GDM1 (cell line): ENCODE measurements at regions not wholly inside any gene's neighbourhood (a gene's known extent, or its start where the extent isn't known, plus 50 kb on each side); places are given as distances from the start of the nearest gene placed in this dataset.
"Not testable (repeated sequence)": the region's sequence is repeated elsewhere in the genome, so short reads cannot be mapped to it uniquely, and the experiment has no call there.

Experiments used
- DNase-seq: peaks from one replicate; lab custom pipeline; 2025; lab: John Stamatoyannopoulos, UW

GRCh38 chr3:10706156-10706739 is 109.8 kb upstream of the SLC6A11 start:
- no peak for DNase-seq

- no peak for DNase-seq
Measured at GRCh38 chr3:10706740-10707399, 109.2 kb upstream of the SLC6A11 start.

GRCh38 chr3:10707400-10708215 is 108.4 kb upstream of the SLC6A11 start:
- no peak for DNase-seq

- no peak for DNase-seq
Measured at GRCh38 chr3:10708216-10708893, 107.7 kb upstream of the SLC6A11 start.

GRCh38 chr3:10709110-10709781 is 106.8 kb upstream of the SLC6A11 start:
- no peak for DNase-seq

- no peak for DNase-seq
Measured at GRCh38 chr3:10712121-10712520, 103.9 kb upstream of the SLC6A11 start.

GRCh38 chr3:10713656-10714055 is 102.4 kb upstream of the SLC6A11 start:
- no peak for DNase-seq

- no peak for DNase-seq
Measured at GRCh38 chr3:10715886-10716285, 100.1 kb upstream of the SLC6A11 start.

GRCh38 chr3:10716964-10717363 is 99.1 kb upstream of the SLC6A11 start:
- no peak for DNase-seq

GRCh38 chr3:10717756-10718155 is 98.3 kb upstream of the SLC6A11 start:
- no peak for DNase-seq

GRCh38 chr3:10721101-10721500 is 94.9 kb upstream of the SLC6A11 start:
- DNase-seq = no peak

- DNase-seq = no peak
Measured at GRCh38 chr3:10722911-10723310, 93.1 kb upstream of the SLC6A11 start.

- no peak for DNase-seq
Measured at GRCh38 chr3:10723991-10724390, 92.0 kb upstream of the SLC6A11 start.

GRCh38 chr3:10725067-10725466 is 91.0 kb upstream of the SLC6A11 start:
- no peak for DNase-seq

GRCh38 chr3:10725846-10726245 is 90.2 kb upstream of the SLC6A11 start:
- no peak for DNase-seq

GRCh38 chr3:10726787-10727186 is 89.2 kb upstream of the SLC6A11 start:
- no peak for DNase-seq

GRCh38 chr3:10729439-10729838 is 86.6 kb upstream of the SLC6A11 start:
- DNase-seq = no peak

GRCh38 chr3:10732292-10732691 is 83.7 kb upstream of the SLC6A11 start:
- DNase-seq = no peak

- no peak for DNase-seq
Measured at GRCh38 chr3:10733297-10733696, 82.7 kb upstream of the SLC6A11 start.

GRCh38 chr3:10736444-10736843 is 79.6 kb upstream of the SLC6A11 start:
- DNase-seq = not testable (repeated sequence)

- no peak for DNase-seq
Measured at GRCh38 chr3:10737785-10738184, 78.2 kb upstream of the SLC6A11 start.
